ENCODE measurements at regions not wholly inside any gene's neighbourhood (a gene's known extent, or its start where the extent isn't known, plus 50 kb on each side); places are given as distances from the start of the nearest gene placed in this dataset.

- Histone ChIP-seq H3K9me3 (ENCODE audit: control insufficient read depth, insufficient read depth, low read depth, low read length) (no peaks in the 10 kb centered on the region), H3K79me2 (ENCODE audit: control insufficient read depth, insufficient read depth, low read length) (no peaks in the 10 kb centered on the region), H4K20me1 (ENCODE audit: control insufficient read depth, extremely low read depth, insufficient read depth, low read length) (no peaks in the 10 kb centered on the region), H3K4me2 (ENCODE audit: extremely low read depth, insufficient read depth, low read length) (no peak overlapping the region), H3K27ac (ENCODE audit: insufficient read depth, low read length) (no peak overlapping the region), H3K4me3 (replicated peaks in 1 of 4; ENCODE audit: control extremely low read depth in 1 of 4, insufficient read depth in 1 of 4, low read depth in 3 of 4, low read length in 4 of 4) (no peak overlapping the region), H3K4me1 (ENCODE audit: control insufficient read depth, extremely low read depth, insufficient read depth, low read length) (no peaks in the 10 kb centered on the region), H3K27me3 (ENCODE audit: control insufficient read depth, insufficient read depth, low read length) (no peaks in the 10 kb centered on the region), H3K9ac (ENCODE audit: insufficient read depth, low read length) (no peak overlapping the region), H3K36me3 (ENCODE audit: control insufficient read depth, insufficient read depth, low read length) (no peaks in the 10 kb centered on the region), H2AFZ (ENCODE audit: low read length) (no peak overlapping the region)
- TF ChIP-seq EZH2 (IDR thresholded peaks at IDR 0.05; ENCODE audit: low read length, missing control alignments) (no peak), CTCF (conservative IDR thresholded peaks at IDR 0.05 in 1 of 2, IDR thresholded peaks at IDR 0.05 in 1 of 2; ENCODE audit: low read depth in 1 of 2, low read length in 2 of 2) (no peak)
- DNase-seq (ENCODE audit: low read depth in 2 of 2): no peak
These were observed 69.8 kb downstream of the CD83 start for GRCh38 chr6:14187406-14187805.

GRCh38 chr6:14189074-14189473 is 71.5 kb downstream of the CD83 start:
- H3K27me3 ChIP-seq (ENCODE audit: control insufficient read depth, insufficient read depth, low read length): no peaks in the 10 kb centered on the region

GRCh38 chr6:14190191-14190928 is 72.8 kb downstream of the CD83 start:
- TF ChIP-seq EZH2 (IDR thresholded peaks at IDR 0.05; ENCODE audit: low read length, missing control alignments): no peak
- no peak overlapping the region for H2AFZ ChIP-seq (ENCODE audit: low read length)
- no peaks in the 10 kb centered on the region for H3K36me3 ChIP-seq (ENCODE audit: control insufficient read depth, insufficient read depth, low read length)
- no peaks in the 10 kb centered on the region for H3K4me1 ChIP-seq (ENCODE audit: control insufficient read depth, extremely low read depth, insufficient read depth, low read length)
- H3K4me2 ChIP-seq (ENCODE audit: extremely low read depth, insufficient read depth, low read length): no peak overlapping the region
- no peak overlapping the region for H3K27ac ChIP-seq (ENCODE audit: insufficient read depth, low read length)
- no peak overlapping the region for H3K9ac ChIP-seq (ENCODE audit: insufficient read depth, low read length)
- DNase-seq (ENCODE audit: low read depth in 2 of 2): no peak
- H3K4me3 ChIP-seq (replicated peaks in 1 of 4; ENCODE audit: control extremely low read depth in 1 of 4, insufficient read depth in 1 of 4, low read depth in 3 of 4, low read length in 4 of 4): no peak overlapping the region
- no peaks in the 10 kb centered on the region for H3K9me3 ChIP-seq (ENCODE audit: control insufficient read depth, insufficient read depth, low read depth, low read length)
- H4K20me1 ChIP-seq (ENCODE audit: control insufficient read depth, extremely low read depth, insufficient read depth, low read length): no peaks in the 10 kb centered on the region
- H3K27me3 ChIP-seq (ENCODE audit: control insufficient read depth, insufficient read depth, low read length): no peaks in the 10 kb centered on the region
- no peaks in the 10 kb centered on the region for H3K79me2 ChIP-seq (ENCODE audit: control insufficient read depth, insufficient read depth, low read length)

More at GRCh38 chr6:14189074-14189473, 71.5 kb downstream of the CD83 start:
- Histone ChIP-seq H3K79me2 (ENCODE audit: control insufficient read depth, insufficient read depth, low read length) (no peaks in the 10 kb centered on the region), H3K4me2 (ENCODE audit: extremely low read depth, insufficient read depth, low read length) (no peak overlapping the region), H4K20me1 (ENCODE audit: control insufficient read depth, extremely low read depth, insufficient read depth, low read length) (no peaks in the 10 kb centered on the region), H3K36me3 (ENCODE audit: control insufficient read depth, insufficient read depth, low read length) (no peaks in the 10 kb centered on the region), H3K4me3 (replicated peaks in 1 of 4; ENCODE audit: control extremely low read depth in 1 of 4, insufficient read depth in 1 of 4, low read depth in 3 of 4, low read length in 4 of 4) (no peak overlapping the region), H3K9ac (ENCODE audit: insufficient read depth, low read length) (no peak overlapping the region), H3K27ac (ENCODE audit: insufficient read depth, low read length) (no peak overlapping the region), H3K4me1 (ENCODE audit: control insufficient read depth, extremely low read depth, insufficient read depth, low read length) (no peaks in the 10 kb centered on the region), H2AFZ (ENCODE audit: low read length) (no peak overlapping the region), H3K9me3 (ENCODE audit: control insufficient read depth, insufficient read depth, low read depth, low read length) (no peaks in the 10 kb centered on the region)
- TF ChIP-seq EZH2 (IDR thresholded peaks at IDR 0.05; ENCODE audit: low read length, missing control alignments) (no peak), CTCF (conservative IDR thresholded peaks at IDR 0.05 in 1 of 2, IDR thresholded peaks at IDR 0.05 in 1 of 2; ENCODE audit: low read depth in 1 of 2, low read length in 2 of 2) (no peak)
- no peak for DNase-seq (ENCODE audit: low read depth in 2 of 2)
